ENCODE measurements at regions not wholly inside any gene's neighbourhood (a gene's known extent, or its start where the extent isn't known, plus 50 kb on each side); places are given as distances from the start of the nearest gene placed in this dataset.
"Not testable (repeated sequence)": the region's sequence is repeated elsewhere in the genome, so short reads cannot be mapped to it uniquely, and the experiment has no call there.

DNA sequence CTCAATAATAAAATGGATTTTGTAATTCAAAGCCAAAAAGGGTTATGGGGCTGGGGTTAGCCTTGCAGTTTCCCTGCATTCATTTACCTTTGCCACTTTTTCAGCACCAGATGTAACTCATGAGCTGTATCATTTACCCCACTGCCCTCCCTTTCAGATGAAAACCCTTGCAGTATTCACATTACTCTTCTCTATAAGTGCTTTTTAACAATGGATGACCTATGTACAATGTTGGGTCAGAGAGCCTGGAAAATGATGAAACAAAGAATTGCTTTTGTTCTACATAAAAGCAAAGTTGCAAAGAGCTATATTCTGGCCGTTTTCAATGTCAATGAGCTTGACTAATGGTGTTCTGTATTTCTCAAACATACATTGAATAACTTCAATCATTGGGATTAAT, 189.7 kb downstream of the TMEM26 start:
- no peak for DNase-seq (ENCODE audit: low read depth in 1 of 2, low spot score in 1 of 2)

DNA sequence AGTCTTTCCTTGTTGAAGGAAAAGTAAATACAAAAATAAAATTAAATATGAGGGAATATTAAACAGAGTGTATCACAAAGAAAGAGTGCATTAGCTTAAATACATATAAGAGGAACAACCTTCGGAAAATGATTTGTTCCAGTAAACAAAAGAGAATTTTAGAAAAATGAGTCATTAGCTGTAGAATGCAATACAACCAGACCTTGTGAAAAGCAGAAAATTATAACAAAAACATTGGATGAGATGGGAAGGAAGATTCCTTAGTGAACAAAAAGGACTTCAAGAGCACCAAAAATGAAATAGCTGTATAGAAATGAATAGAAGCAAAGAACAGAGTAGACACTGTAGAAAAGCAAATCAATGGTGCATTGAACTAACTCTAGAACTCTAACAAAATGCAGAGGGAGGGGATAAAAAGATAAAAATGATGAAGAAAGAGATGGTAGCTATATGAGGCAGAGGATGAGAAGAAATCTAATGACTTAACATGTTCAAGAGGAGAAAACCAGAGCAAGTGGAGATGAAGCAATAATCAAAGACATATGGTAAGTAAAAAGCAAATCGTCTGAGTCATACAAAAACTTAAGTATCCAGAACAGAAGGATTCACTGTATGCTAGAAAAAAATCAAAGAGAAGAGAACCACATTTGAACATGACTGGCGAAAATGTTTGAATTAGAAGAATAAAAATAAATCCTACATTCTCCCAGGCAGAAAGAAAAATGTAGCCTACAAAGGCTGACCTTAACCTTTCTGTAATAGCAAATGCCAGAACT, 190.5 kb downstream of the TMEM26 start:
- Histone ChIP-seq H3K4me3 (no peak overlapping the region), H3K4me2 (no peak overlapping the region), H3K9me3 (0 out of 3 replicates have a peak, but pooled peaks cover 4% of the 10 kb centered on the region), H3K4me1 (peaks cover 5% of the 10 kb centered on the region; the same call in 1 of the 3 replicates), H3K27ac (no peak overlapping the region)
- WGBS (ENCODE audit: missing lambda C conversion rate) = 32% methylated on average over 3 of the region's 3 CpGs
- no peak for FAIRE-seq
- no peak for DNase-seq (ENCODE audit: low read depth in 1 of 2, low spot score in 1 of 2)
- ChIA-PET CTCF (no interaction called here), POLR2A (no interaction called here)
- no peak for ATAC-seq
- no peak for TF ChIP-seq FOSB (CRISPR knock-in tag; IDR thresholded peaks at IDR 0.05)
- no peak for TF ChIP-seq SMC3 (IDR thresholded peaks at IDR 0.05)
- TF ChIP-seq NFE2L2 (conservative IDR thresholded peaks at IDR 0.05; ENCODE audit: low read length) = 0 out of 2 replicates have a peak, but pooled peaks have one; percentile 21

More for the DNA sequence above, 189.7 kb downstream of the TMEM26 start:
- H3K27ac ChIP-seq = no peak overlapping the region
- H3K4me2 ChIP-seq = no peak overlapping the region
- ATAC-seq (no peak), FAIRE-seq (no peak)
- 0 out of 3 replicates have a peak, but pooled peaks cover 4% of the 10 kb centered on the region for H3K9me3 ChIP-seq
- H3K4me1 ChIP-seq = peaks cover 5% of the 10 kb centered on the region; the same call in 1 of the 3 replicates
- 7% methylated on average over 1 of the region's 1 CpG for WGBS (ENCODE audit: missing lambda C conversion rate)
- H3K4me3 ChIP-seq = no peak overlapping the region
- TF ChIP-seq EHF (CRISPR knock-in tag; IDR thresholded peaks at IDR 0.05) (no peak), TFCP2L1 (CRISPR knock-in tag; IDR thresholded peaks at IDR 0.05) (no peak), MYC (IDR thresholded peaks at IDR 0.05; ENCODE audit: borderline replicate concordance, low read length) (no peak), FOSB (CRISPR knock-in tag; IDR thresholded peaks at IDR 0.05) (no peak), ZFP36 (IDR thresholded peaks at IDR 0.05; ENCODE audit: borderline replicate concordance, partially characterized antibody) (no peak)
- CTCF ChIA-PET = interaction anchor here (1.1 kb wide), 1 partner anchor 14 kb away, joined by 3 read pairs; no protein-coding TSS in a partner anchor
- POLR2A ChIA-PET = no interaction called here

DNA sequence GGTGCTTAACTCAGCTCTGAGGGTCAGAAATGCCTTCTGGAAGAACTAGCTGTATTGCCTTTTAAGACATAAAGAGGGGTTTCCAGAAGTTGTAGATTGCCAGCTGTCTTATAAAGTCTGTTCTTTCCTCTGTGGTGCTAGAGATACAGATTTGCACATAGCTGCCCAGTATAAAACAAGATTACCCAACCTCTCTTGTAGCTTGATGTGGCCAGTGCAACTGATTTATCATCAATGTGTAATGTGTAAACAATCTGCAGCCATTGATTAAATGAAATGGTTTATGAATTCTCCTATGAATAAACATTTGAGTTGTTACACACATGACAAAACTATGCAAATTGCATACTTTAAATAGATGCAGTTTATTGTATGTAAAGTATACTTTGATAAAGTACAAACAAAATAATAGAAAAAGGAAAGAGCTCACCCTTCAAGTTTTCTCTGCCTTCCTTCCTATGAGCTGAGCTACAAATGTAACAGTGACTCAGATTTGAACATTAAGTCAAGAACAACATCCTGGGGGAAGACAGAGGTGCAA, 195.2 kb downstream of the TMEM26 start:
- CTCF ChIA-PET = interaction anchor here (0.7 kb wide), 1 partner anchor 21 kb away, joined by 3 read pairs; no protein-coding TSS in a partner anchor
- TF ChIP-seq MAFK (IDR thresholded peaks at IDR 0.05; ENCODE audit: partially characterized antibody) (no peak), MAZ (IDR thresholded peaks at IDR 0.05; ENCODE audit: borderline replicate concordance, low read depth, low read length) (no peak), POLR2A (IDR thresholded peaks at IDR 0.05; ENCODE audit: low read length) (no peak)
- FAIRE-seq = no peak
- ATAC-seq = no peak
- DNase-seq (ENCODE audit: low read depth in 1 of 2, low spot score in 1 of 2) = no peak
- Histone ChIP-seq H3K4me1 (peaks cover 5% of the 10 kb centered on the region; the same call in 1 of the 3 replicates), H3K4me2 (no peak overlapping the region), H3K27ac (no peak overlapping the region), H3K4me3 (no peak overlapping the region), H3K9me3 (peaks cover 7% of the 10 kb centered on the region; the same call in 2 of the 3 replicates)
- POLR2A ChIA-PET = no interaction called here

DNA sequence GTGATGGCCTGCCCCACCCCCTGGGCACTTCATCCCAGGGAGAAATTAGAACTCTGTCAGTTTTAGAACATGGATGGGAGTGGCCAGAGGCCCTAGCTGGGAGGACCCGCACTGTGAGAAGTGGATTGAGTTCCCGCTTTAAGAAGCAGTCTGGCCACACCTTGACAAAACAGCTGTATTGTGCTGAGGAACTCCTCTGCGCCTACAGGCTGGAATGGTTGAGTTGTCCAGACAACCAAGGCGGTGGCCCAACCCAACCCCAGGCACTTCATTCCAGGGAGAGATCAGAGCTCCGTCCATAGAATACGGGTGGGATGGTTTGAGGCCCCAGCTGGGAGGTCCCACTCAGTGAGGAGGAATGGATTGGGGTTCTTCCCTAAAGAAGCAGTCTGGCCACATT, 196.0 kb downstream of the TMEM26 start:
- no peak overlapping the region for H3K4me2 ChIP-seq
- peaks cover 10% of the 10 kb centered on the region; the same call in 2 of the 3 replicates for H3K9me3 ChIP-seq
- ATAC-seq = no peak
- H3K27ac ChIP-seq = no peak overlapping the region
- no peak for DNase-seq (ENCODE audit: low read depth in 1 of 2, low spot score in 1 of 2)
- no peaks in the 10 kb centered on the region for H3K4me1 ChIP-seq
- FAIRE-seq = no peak
- WGBS (ENCODE audit: missing lambda C conversion rate) = 81% methylated on average over 6 of the region's 6 CpGs
- ChIA-PET CTCF (interaction anchor here (0.7 to 1.8 kb wide), 2 partner anchors 14 to 22 kb away, joined by 3 to 6 read pairs; no protein-coding TSS in a partner anchor), POLR2A (no interaction called here)
- no peak overlapping the region for H3K4me3 ChIP-seq
- no peak for TF ChIP-seq CBX2 (IDR thresholded peaks at IDR 0.05; ENCODE audit: borderline replicate concordance, low read depth)
- TF ChIP-seq, protein P1, sequence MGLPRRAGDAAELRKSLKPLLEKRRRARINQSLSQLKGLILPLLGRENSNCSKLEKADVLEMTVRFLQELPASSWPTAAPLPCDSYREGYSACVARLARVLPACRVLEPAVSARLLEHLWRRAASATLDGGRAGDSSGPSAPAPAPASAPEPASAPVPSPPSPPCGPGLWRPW (IDR thresholded peaks at IDR 0.05) = no peak
- no peak for TF ChIP-seq ZSCAN20 (CRISPR knock-in tag; IDR thresholded peaks at IDR 0.05)
- TF ChIP-seq, protein P2, sequence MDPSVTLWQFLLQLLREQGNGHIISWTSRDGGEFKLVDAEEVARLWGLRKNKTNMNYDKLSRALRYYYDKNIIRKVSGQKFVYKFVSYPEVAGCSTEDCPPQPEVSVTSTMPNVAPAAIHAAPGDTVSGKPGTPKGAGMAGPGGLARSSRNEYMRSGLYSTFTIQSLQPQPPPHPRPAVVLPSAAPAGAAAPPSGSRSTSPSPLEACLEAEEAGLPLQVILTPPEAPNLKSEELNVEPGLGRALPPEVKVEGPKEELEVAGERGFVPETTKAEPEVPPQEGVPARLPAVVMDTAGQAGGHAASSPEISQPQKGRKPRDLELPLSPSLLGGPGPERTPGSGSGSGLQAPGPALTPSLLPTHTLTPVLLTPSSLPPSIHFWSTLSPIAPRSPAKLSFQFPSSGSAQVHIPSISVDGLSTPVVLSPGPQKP (IDR thresholded peaks at IDR 0.05; ENCODE audit: low read depth, low read length) = no peak
- no peak for TF ChIP-seq BHLHE40 (IDR thresholded peaks at IDR 0.05; ENCODE audit: low read depth, low read length)
- TF ChIP-seq EP300 (IDR thresholded peaks at IDR 0.05) = no peak
- no peak for TF ChIP-seq PHF8 (IDR thresholded peaks at IDR 0.05; ENCODE audit: borderline replicate concordance, low read depth)
- TF ChIP-seq NR3C1 (IDR thresholded peaks at IDR 0.05) = no peak
- TF ChIP-seq EHF (CRISPR knock-in tag; IDR thresholded peaks at IDR 0.05) = no peak
- no peak for TF ChIP-seq NFE2L2 (conservative IDR thresholded peaks at IDR 0.05; ENCODE audit: low read length)
- no peak for TF ChIP-seq ZC3H11A (IDR thresholded peaks at IDR 0.05)
- TF ChIP-seq, protein P3, sequence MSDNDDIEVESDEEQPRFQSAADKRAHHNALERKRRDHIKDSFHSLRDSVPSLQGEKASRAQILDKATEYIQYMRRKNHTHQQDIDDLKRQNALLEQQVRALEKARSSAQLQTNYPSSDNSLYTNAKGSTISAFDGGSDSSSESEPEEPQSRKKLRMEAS (IDR thresholded peaks at IDR 0.05) = no peak
- no peak for TF ChIP-seq HOXB5 (CRISPR knock-in tag; IDR thresholded peaks at IDR 0.05)
- TF ChIP-seq CBX8 (IDR thresholded peaks at IDR 0.05) = no peak
- no peak for TF ChIP-seq JUN (IDR thresholded peaks at IDR 0.05)
- no peak for TF ChIP-seq CHD2 (IDR thresholded peaks at IDR 0.05; ENCODE audit: low read length, partially characterized antibody)
- TF ChIP-seq FOXS1 (CRISPR knock-in tag; IDR thresholded peaks at IDR 0.05) = no peak
- no peak for TF ChIP-seq ZFP36 (IDR thresholded peaks at IDR 0.05; ENCODE audit: borderline replicate concordance, partially characterized antibody)

DNA sequence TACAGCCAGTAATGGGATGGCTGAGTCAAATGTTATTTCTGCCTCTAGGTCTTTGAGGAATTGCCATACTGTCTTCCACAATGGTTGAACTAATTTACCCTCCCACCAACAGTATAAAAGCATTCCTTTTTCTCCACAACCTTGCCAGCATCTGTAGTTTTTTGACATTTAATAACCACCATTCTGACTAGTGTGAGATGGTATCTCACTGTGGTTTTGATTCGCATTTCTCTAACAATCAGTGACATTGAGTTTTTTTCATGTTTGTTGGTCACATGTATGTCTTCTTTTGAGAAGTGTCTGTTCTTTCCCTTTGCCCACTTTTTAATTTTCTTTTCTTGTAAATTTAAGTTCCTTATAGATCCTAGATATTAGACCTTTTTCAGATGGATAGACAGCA, 200.9 kb downstream of the TMEM26 start:
- H3K4me2 ChIP-seq; CTCF ChIA-PET; POLR2A ChIA-PET; DNase-seq (ENCODE audit: low read depth in 1 of 2, low spot score in 1 of 2); H3K27ac ChIP-seq; H3K4me3 ChIP-seq; FAIRE-seq; H3K9me3 ChIP-seq; H3K4me1 ChIP-seq; ATAC-seq: not testable (repeated sequence)
- WGBS (ENCODE audit: missing lambda C conversion rate) = 57% methylated on average over 1 of the region's 1 CpG

All from A549 (cell line).